Large intestine (tissue), 3 donors: ENCODE measurements at regions not wholly inside any gene's neighbourhood (a gene's known extent, or its start where the extent isn't known, plus 50 kb on each side); places are given as distances from the start of the nearest gene placed in this dataset.

Experiments
- DNase-seq, 2 donors: peaks; one replicate each; pipeline versions ENCODE4 v3.0.0 to v3.0.0-alpha.2; 2013
- H3K27ac ChIP-seq: one replicate; pipeline ENCODE4 v1.5.1; 2013; ENCODE audit warnings: low read length
- H3K27me3 ChIP-seq: 2 replicates; pipeline ENCODE4 v1.6.1; 2013; ENCODE audit warnings: low read length; ENCODE audit not compliant: control insufficient read depth, insufficient read depth
- H3K36me3 ChIP-seq: 2 replicates; pipeline ENCODE4 v1.6.1; 2013; ENCODE audit warnings: low read length; ENCODE audit not compliant: control insufficient read depth, insufficient read depth
- H3K4me1 ChIP-seq: one replicate; pipeline ENCODE4 v1.6.1; 2013; ENCODE audit warnings: low read length; ENCODE audit not compliant: control insufficient read depth, insufficient read depth
- H3K4me3 ChIP-seq: one replicate; pipeline ENCODE4 v1.5.1; 2013; ENCODE audit warnings: low read length
- H3K9me3 ChIP-seq: one replicate; pipeline ENCODE4 v1.6.1; 2013; ENCODE audit warnings: mild to moderate bottlenecking, low read depth, low read length, moderate library complexity; ENCODE audit not compliant: control insufficient read depth
- WGBS: methylation state at CpG from one replicate; pipeline ENCODE4 v1.1.5; 2013; ENCODE audit warnings: low lambda C conversion rate; ENCODE audit not compliant: insufficient coverage; 5-methylcytosine and 5-hydroxymethylcytosine counted together

- no CpG with 5 or more reads among the region's 19 CpGs for WGBS
- Histone ChIP-seq H3K4me3 (no peak overlapping the region), H3K27ac (no peak overlapping the region), H3K27me3 (peaks cover 17% of the 10 kb centered on the region), H3K9me3 (no peaks in the 10 kb centered on the region), H3K36me3 (no peaks in the 10 kb centered on the region), H3K4me1 (peaks cover 4% of the 10 kb centered on the region)
- no peak for DNase-seq
These were observed 62.0 kb downstream of the GLI2 start for GRCh38 chr2:120797421-120798221.

DNA sequence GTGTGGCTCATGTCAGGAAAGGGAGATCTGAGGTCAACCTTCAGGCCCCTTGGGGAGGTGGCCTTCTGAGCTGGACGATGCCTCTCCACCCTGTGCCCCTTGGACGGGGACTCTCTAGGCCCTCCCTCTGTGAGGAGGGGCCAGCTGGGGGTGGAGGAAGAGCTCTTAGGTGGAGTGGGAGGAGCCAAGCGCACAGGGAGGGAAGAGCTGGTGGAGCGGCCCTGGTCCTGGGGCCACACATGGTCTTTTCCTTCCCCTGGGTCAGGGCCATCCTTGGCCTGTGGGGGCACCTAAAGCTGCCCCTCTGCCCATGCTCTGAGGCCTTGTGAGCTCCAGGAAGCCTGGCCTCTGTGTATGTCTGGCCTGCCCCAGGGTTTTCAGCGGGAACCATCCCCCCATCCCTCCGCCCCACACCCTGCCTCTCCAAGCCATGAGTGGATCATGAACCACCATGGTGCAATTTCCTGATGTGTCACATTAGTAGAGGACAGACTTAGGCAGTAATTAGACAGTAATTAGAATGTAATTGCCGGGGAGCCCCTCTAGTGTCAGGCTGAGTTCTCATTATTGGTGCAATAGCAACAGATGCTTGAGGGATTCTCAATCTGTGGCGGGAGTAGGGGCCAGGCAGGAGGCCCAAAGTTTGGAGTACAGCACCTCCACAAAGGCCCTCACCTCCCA, 63.0 kb downstream of the GLI2 start:
- no peaks in the 10 kb centered on the region for H3K9me3 ChIP-seq
- no peak for DNase-seq
- H3K27me3 ChIP-seq, result peaks cover 14% of the 10 kb centered on the region
- H3K27ac ChIP-seq, result no peak overlapping the region
- H3K36me3 ChIP-seq, result no peaks in the 10 kb centered on the region
- peaks cover 4% of the 10 kb centered on the region for H3K4me1 ChIP-seq
- no CpG with 5 or more reads among the region's 8 CpGs for WGBS
- no peak overlapping the region for H3K4me3 ChIP-seq

DNA sequence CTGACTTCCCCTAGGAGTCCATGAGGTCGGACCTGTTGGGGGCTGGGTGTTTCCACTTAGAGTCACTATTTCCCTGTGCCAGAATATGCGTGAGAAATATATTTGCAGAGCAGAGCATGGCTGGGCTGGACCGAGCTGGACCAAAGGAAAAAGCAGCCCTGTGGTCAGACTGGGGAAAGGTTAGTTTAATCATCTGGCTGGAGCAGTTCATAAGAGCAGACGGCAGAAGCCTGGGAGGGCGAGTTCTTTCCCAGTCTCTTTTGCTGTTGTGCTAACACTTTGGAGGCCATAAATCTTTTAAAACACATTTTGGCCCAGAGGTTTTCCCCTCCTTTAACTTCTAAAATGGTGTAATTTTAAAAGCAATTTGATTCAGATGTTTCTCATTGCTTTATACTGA, 66.5 kb downstream of the GLI2 start:
- Histone ChIP-seq H3K27me3 (peaks cover 13% of the 10 kb centered on the region), H3K36me3 (no peaks in the 10 kb centered on the region), H3K4me1 (peaks cover 4% of the 10 kb centered on the region), H3K27ac (no peak overlapping the region), H3K9me3 (no peaks in the 10 kb centered on the region), H3K4me3 (no peak overlapping the region)
- no peak for DNase-seq
- WGBS, result no CpG with 5 or more reads among the region's 5 CpGs

GRCh38 chr2:120802867-120803484, 67.3 kb downstream of the GLI2 start:
- DNase-seq, result no peak
- Histone ChIP-seq H3K27me3 (peaks cover 9% of the 10 kb centered on the region), H3K4me3 (no peak overlapping the region), H3K36me3 (no peaks in the 10 kb centered on the region), H3K4me1 (peaks cover 4% of the 10 kb centered on the region), H3K27ac (no peak overlapping the region), H3K9me3 (no peaks in the 10 kb centered on the region)
- no CpG with 5 or more reads among the region's 3 CpGs for WGBS

DNA sequence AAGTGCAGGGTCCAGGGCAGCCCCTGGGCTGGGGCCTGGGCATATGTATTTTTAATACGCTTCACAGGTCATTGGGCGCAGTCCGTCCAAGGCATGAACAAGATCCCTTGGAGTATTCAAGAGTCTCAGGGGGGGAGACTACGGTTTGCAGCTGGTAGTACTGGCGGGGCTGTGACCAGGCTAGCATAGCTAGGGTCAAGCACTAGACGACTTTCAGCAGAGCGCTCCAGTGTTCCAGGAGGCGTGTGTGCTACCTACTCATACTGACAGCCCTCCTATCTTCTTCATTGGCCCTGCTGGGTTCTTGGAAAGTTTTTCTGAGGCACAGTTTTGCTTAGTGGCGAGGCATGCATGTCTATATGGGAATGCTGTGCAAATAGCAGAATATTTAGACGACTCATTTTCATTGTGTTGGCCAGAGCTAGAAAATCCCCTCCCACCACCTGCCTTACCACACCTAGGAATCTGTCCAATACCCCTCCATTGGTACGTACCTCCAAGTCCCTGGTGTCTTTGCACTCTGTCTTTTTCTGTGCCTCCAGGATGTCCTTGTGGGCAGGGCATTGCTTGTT, 68.2 kb downstream of the GLI2 start:
- H3K9me3 ChIP-seq, result no peaks in the 10 kb centered on the region
- H3K4me3 ChIP-seq, result no peak overlapping the region
- peaks cover 6% of the 10 kb centered on the region for H3K27me3 ChIP-seq
- peaks cover under 1% of the 10 kb centered on the region for H3K4me1 ChIP-seq
- no CpG with 5 or more reads among the region's 11 CpGs for WGBS
- no peak for DNase-seq
- no peaks in the 10 kb centered on the region for H3K36me3 ChIP-seq
- H3K27ac ChIP-seq, result no peak overlapping the region

DNA sequence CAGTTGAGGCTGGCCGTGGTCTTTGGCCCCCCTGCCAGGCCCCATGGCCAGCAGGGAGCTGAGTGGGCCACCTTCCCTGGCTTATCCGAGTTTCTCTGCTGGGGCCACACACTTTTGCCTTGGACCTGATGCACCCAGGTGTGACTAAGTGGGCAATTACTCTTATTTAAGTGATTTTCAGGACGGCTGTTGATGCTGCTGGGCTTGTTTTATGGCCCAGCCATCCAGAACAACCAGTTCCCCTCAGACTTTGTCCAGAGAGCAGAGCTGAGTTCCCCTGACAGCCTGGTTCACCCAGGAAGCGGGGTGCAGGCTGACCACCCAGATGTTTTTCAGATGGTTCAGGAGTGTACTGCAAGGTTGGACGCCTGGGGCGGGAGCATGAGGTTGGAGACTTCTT, 68.8 kb downstream of the GLI2 start:
- no peaks in the 10 kb centered on the region for H3K9me3 ChIP-seq
- no CpG with 5 or more reads among the region's 6 CpGs for WGBS
- no peak overlapping the region for H3K27ac ChIP-seq
- no peak for DNase-seq
- no peaks in the 10 kb centered on the region for H3K36me3 ChIP-seq
- no peak overlapping the region for H3K4me3 ChIP-seq
- H3K4me1 ChIP-seq, result no peaks in the 10 kb centered on the region
- peaks cover 6% of the 10 kb centered on the region for H3K27me3 ChIP-seq

- Histone ChIP-seq H3K9me3 (no peaks in the 10 kb centered on the region), H3K4me3 (no peak overlapping the region), H3K27ac (no peak overlapping the region), H3K4me1 (peaks cover 1% of the 10 kb centered on the region), H3K36me3 (no peaks in the 10 kb centered on the region), H3K27me3 (peaks cover 9% of the 10 kb centered on the region)
- no CpG with 5 or more reads among the region's 13 CpGs for WGBS
- DNase-seq, result no peak
These were observed 69.3 kb downstream of the GLI2 start for GRCh38 chr2:120805011-120805410.

- no peaks in the 10 kb centered on the region for H3K9me3 ChIP-seq
- H3K4me1 ChIP-seq, result peaks cover 6% of the 10 kb centered on the region
- peak in 1 of 2 donors; percentile 23 for DNase-seq
- no peak overlapping the region for H3K27ac ChIP-seq
- H3K27me3 ChIP-seq, result peaks cover 13% of the 10 kb centered on the region
- WGBS, result no CpG with 5 or more reads among the region's 4 CpGs
- H3K4me3 ChIP-seq, result no peak overlapping the region
- H3K36me3 ChIP-seq, result no peaks in the 10 kb centered on the region
These were observed 69.9 kb downstream of the GLI2 start for GRCh38 chr2:120805602-120806001.

DNA sequence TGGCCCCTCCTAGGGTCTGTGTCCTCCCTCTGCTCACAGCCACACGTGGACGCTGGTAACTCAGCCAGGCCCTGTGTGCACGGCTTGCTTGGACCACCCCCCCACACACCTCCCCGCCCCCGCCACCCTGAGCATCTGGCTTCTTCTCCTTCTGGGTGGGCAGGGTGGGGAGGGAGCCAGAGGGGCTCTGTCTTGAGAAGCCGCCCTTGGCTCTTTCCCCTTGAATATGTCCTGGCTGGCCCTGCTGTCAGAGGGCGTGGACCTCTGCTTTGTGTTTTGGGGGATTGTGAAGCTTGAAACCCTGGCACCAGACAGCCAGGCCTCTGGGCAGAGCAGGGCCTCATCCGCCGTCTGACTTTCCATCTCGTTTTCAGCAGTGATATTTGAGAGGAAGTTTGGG, 72.1 kb downstream of the GLI2 start:
- Histone ChIP-seq H3K27me3 (peaks cover 15% of the 10 kb centered on the region), H3K36me3 (no peaks in the 10 kb centered on the region), H3K4me1 (peaks cover 6% of the 10 kb centered on the region), H3K4me3 (no peak overlapping the region), H3K27ac (no peak overlapping the region), H3K9me3 (no peaks in the 10 kb centered on the region)
- WGBS, result no CpG with 5 or more reads among the region's 10 CpGs
- no peak for DNase-seq

- H3K4me3 ChIP-seq, result no peak overlapping the region
- 80% methylated on average over 1 of the region's 2 CpGs for WGBS
- H3K4me1 ChIP-seq, result peaks cover 6% of the 10 kb centered on the region
- no peaks in the 10 kb centered on the region for H3K9me3 ChIP-seq
- peaks cover 19% of the 10 kb centered on the region for H3K27me3 ChIP-seq
- H3K36me3 ChIP-seq, result no peaks in the 10 kb centered on the region
- no peak overlapping the region for H3K27ac ChIP-seq
- no peak for DNase-seq
These were observed 73.5 kb downstream of the GLI2 start for GRCh38 chr2:120809151-120809550.
